GM21447 (cell line): ENCODE measurements at regions not wholly inside any gene's neighbourhood (a gene's known extent, or its start where the extent isn't known, plus 50 kb on each side); places are given as distances from the start of the nearest gene placed in this dataset.

Experiments
- ATAC-seq: cut with Tn5 transposase; IDR thresholded peaks from one replicate; pipeline ENCODE4 v1.9.1; 2021; ENCODE audit not compliant: unreplicated experiment

- ATAC-seq: no peak
These were observed 307.4 kb downstream of the NDUFA10 start for GRCh38 chr2:239717706-239718105.

GRCh38 chr2:239717319-239717675, 307.8 kb downstream of the NDUFA10 start:
- ATAC-seq: no peak

- ATAC-seq: no peak
These were observed 308.4 kb downstream of the NDUFA10 start for GRCh38 chr2:239716536-239717318.

- ATAC-seq: no peak
These were observed 309.1 kb downstream of the NDUFA10 start for GRCh38 chr2:239716009-239716408.

GRCh38 chr2:239715606-239716005, 309.5 kb downstream of the NDUFA10 start:
- no peak for ATAC-seq

GRCh38 chr2:239715202-239715601, 309.9 kb downstream of the NDUFA10 start:
- no peak for ATAC-seq

GRCh38 chr2:239714116-239714515, 311.0 kb downstream of the NDUFA10 start:
- ATAC-seq: no peak

- ATAC-seq: no peak
These were observed 311.9 kb upstream of the HDAC4 start for GRCh38 chr2:239712755-239713154.

- no peak for ATAC-seq
These were observed 311.2 kb upstream of the HDAC4 start for GRCh38 chr2:239711911-239712570.

GRCh38 chr2:239710953-239711861, 310.4 kb upstream of the HDAC4 start:
- ATAC-seq: no peak

GRCh38 chr2:239706367-239706766, 305.5 kb upstream of the HDAC4 start:
- ATAC-seq: no peak

- ATAC-seq: no peak
These were observed 303.9 kb upstream of the HDAC4 start for GRCh38 chr2:239704737-239705136.

- ATAC-seq: no peak
These were observed 303.0 kb upstream of the HDAC4 start for GRCh38 chr2:239703834-239704233.

- no peak for ATAC-seq
These were observed 300.0 kb upstream of the HDAC4 start for GRCh38 chr2:239700686-239701345.

GRCh38 chr2:239697399-239698164, 296.8 kb upstream of the HDAC4 start:
- ATAC-seq: no peak

- ATAC-seq: no peak
These were observed 295.9 kb upstream of the HDAC4 start for GRCh38 chr2:239696559-239697207.

GRCh38 chr2:239695728-239696240, 295.0 kb upstream of the HDAC4 start:
- no peak for ATAC-seq

- ATAC-seq: no peak
These were observed 294.4 kb upstream of the HDAC4 start for GRCh38 chr2:239695106-239695727.

- ATAC-seq: no peak
These were observed 293.7 kb upstream of the HDAC4 start for GRCh38 chr2:239694487-239694886.
